HUDEP-2 (cell line): ENCODE measurements at regions not wholly inside any gene's neighbourhood (a gene's known extent, or its start where the extent isn't known, plus 50 kb on each side); places are given as distances from the start of the nearest gene placed in this dataset.
A peak's percentile ranks its signal among the peaks of the same experiment; 100 is the strongest.

Experiments
- DNase-seq, 76 experiments: peaks; one replicate each; lab custom pipeline; 2025; ENCODE audit not compliant: unreplicated experiment in 76 of 76; lab: John Stamatoyannopoulos, UW

DNA sequence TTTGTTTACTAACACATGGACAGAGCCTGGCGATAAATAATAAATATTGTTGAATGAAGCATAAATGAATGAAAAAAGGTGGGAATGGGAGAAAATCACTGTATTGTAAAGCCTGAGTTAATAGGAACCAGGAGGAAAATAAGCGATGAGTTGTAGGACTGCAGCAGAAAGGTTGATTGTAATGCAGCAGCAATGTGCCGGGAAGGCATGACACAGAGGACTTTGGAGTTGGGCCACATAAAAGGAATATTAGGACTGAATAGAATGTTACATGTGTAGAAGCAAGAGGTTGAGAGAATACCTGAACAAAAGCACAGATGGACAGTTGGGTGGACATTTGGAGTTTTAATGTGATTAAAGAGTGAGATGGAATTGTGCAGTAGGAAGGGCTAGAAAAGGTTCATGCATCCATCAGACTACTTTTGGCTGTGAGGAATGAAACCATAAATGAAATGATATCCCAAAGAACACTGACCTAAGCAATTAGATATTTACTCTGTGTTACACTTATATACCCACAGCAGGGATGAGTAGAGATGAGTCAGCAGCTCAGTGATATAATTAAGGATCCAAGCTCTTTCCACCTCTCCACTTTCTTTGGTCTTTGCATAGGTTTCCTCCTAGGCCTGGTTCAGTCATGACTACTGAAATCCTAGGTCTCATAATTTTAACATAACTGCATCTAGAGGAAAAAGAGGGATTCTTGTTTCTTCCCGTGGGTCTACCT is 55.4 kb downstream of the CCER1 start:
- no peak for DNase-seq

DNA sequence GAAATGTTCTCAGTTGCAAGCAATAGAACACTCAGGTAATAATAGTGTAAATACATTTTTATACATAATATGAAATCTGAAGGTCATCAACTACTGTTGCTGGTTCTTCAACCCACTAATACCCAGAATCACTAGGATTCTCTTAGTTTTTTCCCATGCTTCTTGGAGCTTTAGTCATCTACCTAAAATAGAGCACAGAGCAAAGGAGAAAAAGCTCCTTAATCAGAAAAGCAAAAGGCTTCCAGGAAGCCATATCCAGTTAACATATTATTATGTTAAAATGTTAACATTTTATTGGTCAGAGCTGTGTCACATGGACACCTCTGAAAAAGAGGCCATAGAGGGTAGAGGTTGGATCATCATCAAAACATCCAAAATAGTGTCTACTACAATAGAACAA is 57.0 kb downstream of the CCER1 start:
- no peak for DNase-seq

DNA sequence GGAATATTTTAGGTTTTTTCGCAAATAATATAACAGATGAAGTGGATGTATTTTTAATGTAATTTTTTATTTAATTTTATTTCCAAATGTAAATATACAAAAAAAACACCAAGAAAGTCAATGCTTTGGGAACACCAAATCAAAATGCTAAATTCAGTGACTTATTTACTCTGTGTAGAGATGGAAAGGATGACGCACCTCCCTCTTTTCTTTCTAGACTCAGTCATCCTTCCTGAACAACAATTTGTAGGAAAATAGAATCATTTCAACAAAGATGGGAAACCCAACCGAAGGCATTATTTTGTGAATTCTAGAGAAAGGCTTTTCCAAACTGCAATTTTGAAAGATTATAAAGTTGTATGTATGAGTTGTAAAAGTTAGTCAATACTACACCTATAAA is 57.7 kb downstream of the CCER1 start:
- DNase-seq, result no peak

DNA sequence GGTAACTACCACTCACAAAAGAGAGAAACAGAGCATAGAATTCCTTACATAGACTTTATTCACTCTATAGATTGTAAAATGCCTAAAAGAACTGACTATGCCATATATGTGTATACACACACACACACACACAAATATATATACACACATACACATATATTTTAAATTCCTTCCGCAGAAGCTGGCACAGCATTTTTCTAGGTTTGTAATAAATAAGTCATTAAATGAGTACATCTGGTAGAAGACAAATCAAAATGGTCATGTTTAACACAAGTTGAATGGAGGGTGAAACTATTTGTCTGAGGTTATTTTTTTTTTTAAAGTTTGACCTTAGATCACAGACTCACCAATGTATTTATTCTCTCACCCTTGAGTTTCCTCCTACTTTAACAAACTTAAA is 58.2 kb downstream of the CCER1 start:
- no peak for DNase-seq

DNA sequence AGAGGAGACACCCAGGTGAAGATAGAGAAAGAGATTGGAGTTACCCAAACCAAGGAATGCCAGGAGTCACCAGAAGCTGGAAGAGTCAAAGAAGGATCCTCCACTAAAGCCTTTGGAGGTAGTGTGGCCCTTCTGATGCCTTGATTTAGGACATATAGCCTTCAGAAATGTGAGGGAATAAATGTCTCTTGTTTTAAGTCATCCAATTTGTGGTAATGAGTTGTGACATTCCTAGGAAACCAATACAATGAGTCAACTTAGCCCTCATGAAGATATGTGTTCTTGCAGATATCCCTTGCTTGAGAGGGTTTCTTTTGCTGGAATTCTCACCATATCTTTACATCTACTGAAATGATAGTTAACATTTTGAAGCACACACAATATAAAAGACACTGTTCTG is 58.8 kb downstream of the CCER1 start:
- DNase-seq, result no peak

DNA sequence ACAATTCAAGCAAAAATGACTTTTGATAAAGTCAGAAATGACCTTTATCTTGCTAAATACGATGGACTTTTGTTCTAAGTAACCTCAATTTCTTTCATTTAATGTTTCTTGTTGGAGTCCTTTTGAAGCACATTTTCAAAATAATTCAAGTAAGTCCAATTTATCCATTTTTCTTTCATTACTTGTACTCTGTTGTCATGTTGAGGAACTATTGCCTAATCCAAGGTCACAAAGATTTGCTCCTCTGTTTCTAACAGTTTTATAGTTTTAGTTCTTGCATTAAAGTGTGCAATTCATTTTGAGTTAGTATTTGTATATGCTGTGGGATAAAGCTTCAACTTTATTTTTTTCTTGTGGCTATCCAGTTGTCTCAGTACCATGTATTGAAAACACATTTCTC is 66.7 kb downstream of the CCER1 start:
- DNase-seq, result no peak

DNA sequence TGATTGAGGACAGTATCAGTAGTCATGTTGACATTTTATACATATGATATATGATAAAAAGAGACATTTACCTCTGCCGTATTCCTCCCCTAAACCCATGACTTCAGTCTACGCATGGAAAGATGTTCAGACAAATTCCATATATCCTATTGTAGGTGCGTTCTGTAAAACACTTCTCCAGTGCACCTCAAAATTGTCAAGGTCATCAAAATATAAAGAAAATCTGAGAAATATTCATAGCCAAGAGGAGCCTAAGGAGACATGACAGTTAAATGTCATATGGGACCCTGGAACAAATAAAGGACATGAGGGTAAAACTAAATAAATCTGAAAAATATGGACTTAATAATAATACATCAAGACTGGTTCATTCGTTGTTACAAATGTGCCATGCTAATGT is 71.5 kb downstream of the CCER1 start:
- DNase-seq, result no peak

DNA sequence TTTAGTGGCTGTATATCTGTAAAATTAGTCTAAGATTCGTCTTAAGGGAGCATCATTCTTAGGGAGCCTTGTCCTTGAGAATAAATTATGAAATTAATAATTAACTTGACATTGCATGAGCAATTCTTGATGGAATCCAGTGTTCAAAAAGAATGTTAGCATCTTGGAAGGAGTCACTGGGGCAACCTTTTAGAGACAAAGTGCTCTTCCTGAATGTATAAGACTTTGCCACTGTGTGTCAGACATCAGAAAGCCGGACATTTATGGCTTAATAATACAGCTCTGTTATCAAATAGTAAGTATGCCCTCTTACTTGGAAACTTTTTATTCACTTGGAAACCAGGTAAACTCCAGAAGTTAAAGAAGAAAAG is 83.3 kb downstream of the CCER1 start:
- DNase-seq, result no peak

DNA sequence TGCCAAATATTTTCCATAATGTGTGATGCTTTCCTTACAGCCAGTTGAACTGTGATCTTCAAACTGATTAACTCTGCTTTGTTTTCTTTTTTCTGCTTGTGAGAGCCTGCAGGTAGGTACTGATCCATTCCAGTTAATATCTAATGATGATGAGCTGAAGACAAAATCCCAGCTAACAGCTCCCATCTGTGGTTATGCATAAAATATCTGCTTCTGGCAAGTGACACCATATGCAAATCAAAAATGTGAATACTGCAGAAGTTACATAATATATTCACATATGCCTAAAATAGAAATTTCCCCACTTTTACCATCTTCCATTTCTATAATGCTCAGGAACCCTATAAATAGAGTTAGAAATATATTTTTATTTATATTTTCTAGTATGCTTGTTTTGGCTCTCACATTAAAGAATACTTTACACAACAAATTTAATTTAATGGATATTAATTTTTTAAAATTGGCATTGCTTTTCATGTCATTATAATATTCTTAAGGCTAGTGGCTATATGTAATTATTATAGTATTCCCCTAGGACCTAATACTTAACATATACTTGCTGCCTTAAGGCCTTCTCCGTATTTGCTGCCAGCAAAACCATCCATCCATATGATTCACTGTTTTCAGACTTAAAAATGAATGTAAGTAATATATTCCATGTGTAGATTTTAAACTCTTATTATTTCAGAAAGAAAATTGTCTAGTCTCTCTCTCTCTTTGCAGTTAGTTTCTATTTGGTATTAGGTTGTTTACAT is 83.8 kb downstream of the CCER1 start:
- DNase-seq, result no peak

DNA sequence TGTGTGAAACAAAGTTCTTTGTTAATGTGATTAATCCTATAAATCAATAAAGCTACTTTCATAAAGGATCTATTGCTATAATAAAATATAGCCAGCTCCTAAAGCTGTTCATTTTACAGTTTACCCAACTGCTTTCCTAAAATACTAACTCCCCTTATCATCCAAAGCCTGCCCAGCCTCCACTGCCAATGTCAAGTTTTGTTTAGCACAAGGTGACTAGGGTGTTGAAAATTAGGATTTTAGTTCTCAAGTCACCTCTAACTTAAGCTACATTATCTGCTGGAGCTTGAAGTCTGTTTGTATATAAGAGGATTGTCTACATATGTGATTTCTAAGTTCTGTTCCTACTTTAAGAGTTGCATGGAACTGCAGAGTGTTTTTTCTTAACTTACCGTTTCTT is 86.3 kb downstream of the CCER1 start:
- DNase-seq, result no peak

DNA sequence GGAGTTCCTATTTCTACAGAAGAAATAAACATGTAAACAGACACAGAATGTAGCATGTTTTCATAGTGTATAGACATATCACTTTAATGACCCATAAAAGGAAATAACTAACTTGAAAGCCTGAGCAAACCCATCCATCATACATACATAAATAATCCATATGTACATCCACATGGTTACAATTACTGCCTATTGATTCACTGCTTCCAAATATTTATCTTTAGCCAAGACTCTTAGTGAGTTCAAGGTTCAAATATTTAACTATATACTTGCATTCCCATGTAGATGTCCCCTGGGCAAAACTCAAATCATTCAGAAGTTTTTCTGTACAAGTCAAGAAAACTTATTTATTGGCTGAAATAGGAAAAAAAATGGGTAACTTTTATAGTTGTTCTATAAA is 95.4 kb downstream of the CCER1 start:
- DNase-seq, result no peak

DNA sequence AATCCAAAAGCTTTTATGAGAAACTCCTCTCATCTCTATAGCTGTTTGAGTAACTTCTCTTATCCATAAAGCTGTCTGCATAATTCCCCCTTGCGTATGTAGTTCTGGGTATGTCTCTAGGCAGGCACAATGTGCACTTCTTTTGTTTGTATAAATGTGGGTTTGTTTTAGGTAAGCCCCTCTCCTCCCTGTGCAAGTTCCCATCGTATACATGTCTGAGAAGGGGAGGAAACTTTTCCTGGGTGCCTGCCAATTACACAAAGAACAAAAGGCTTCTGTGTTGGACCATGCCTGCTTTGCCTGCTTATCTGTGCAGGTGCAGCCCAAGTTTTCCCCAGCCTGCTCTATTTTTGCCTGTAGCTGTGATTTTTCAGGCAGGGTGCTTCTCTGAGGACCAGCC is 96.7 kb downstream of the CCER1 start:
- DNase-seq, result no peak

DNA sequence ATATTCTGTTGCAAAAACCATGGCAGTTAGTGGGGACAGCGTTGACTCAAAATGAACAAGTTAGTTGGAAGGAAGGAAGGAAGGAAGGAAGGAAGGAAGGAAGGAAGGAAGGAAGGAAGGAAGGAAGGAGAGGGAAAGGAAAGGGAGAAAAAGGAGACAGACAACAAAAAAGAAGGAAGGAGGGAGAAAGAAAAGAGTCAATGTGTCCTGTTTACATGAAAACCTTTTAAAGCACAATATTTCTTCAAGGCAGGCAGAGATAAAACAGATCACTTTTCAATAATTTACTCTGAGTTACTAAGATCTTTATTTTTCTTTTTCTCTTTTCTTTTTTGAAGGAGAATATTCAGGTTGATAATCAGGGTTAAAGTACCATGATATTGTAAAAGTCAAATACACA is 99.4 kb downstream of the CCER1 start:
- no peak for DNase-seq

DNA sequence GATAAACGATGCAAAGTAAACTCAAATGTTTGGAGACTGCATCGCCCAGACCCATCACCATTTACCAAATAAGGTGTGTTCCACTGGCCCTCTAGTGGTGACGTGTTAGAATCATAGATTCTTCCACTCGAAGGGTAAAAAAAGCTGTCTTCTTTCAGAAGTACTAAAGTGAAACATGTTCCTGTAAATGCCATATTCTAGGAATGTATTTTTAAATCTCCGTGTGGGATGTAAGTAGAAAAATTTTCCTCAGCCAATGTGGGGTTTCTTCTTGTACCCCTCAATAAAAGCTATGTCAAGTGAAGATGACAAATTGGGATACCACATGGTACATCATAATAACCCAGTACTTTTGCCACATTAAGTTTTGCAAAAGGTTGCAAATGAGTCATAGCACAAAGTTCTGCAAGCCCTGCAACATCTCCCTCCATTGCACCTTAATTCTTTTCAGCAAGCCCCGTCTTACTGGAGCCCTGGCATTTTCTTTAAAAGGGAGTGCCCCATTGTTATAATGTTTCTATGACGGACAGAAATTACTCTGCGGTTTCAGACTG is 100.8 kb downstream of the CCER1 start:
- peak in 4 of 76 experiments; percentile 0 to 4 (median 2) for DNase-seq

DNA sequence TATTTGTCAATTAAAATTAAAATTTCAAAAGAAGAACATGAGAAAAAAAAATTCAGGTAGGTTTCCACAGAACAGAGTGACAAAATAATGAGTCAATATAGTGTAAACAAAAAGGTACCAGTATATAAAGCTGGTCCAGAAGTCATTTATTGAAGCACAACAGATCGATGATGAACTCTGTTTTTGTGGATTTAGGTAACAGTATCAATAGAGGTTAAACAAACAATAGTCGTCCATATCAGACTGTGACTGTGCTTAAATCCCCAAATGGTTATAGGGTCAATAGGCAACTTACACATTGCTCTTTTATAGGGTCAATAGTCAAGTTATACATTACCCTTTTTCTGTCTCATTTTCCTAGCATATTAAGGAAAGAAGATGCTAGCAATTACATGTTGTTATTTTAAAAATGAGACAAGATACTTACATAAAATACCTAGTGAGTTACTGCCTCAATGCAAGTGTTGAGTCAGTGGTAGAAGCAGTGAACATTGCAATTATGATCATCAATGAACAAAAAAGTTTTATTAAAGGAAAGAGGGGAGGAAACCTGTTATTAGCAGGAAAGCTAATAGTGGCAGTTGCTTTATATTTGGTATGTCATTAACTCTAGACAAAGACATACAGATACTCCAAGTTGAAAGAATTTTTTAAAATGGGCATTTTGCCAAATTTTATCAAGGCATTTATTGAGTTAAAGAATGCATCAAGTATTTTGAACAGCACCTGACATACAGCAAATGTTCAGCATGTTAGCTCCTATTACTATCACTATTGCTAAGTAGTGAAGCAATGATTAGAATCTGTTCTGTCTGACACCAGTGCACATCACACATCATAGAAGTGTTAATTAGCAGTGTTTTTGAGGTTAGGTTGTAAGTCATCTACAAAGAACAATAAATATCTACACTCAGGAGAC is 102.9 kb downstream of the CCER1 start:
- DNase-seq, result no peak

DNA sequence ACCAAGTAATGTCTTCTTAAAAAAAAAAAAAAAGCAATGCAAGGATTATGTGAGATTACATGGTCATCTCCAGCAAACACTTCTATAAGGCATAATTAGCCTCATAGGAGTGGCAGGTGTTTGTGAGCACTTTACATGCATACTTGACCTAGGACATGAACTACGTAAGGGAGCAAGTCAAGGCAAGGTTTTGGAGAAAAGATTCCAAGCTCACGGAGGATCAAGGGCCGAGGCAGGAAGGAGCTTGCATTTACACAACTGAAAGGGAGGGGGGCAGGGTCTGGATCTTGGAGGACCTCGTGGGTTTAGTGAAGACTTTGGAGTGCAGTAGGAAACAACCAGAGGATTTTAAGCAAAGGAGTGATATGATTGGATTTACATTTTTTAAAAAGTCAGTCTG is 112.5 kb downstream of the CCER1 start:
- DNase-seq, result no peak

DNA sequence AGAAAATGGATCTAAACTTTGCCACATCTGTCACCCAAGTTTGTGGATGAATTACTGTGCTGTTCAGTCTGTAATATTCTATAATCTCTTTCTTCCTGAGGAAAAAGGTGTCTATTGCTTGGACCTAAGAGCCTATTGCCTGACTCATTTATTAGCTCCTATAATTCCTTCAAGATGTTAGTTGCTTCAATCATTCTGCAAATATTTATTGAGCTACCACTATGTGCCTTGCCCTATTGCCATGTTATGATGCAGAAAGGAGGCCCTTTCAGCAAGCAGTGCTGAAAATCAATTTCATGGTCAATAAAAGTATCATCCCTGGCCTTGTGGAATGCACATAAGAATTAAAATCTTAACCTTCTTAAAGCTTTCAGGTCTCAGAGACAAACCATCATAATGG is 113.6 kb downstream of the CCER1 start:
- no peak for DNase-seq

DNA sequence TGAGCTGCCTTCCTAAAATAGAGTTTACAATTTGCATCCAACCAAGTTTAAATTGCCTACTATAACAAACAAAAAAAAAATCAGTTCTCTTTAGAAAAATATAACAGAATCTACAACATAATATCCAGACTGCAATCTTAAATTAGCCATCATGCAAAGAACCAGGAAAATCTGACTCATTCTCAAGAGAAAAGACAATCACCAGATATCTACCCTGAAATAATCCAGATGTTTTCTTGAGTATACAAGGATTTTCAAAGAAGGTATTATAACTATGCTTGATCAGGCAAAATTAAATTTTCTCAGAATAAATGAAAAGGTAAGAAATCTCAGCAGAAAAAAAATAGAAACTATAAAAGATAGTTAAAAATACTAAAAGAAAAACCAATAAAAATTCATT is 115.6 kb downstream of the CCER1 start:
- DNase-seq, result no peak

DNA sequence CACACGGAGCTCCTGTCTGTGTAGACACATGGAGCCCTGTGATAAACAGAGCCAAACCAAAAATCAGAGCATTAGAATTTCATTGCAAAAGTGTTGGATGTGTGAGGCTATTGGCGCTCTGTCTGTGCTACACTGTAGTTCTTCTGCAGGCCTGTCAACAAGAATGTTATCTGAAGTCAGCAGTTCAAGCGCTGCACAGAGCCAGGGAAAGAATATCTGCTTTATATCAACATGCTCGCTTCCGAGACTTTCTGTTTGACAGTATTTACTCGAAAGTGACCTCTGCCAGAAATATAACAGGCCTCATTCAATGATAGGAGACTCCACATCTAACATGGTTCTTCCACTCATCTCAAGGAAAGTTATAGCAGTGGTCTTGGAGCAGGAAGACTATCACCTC is 118.3 kb downstream of the CCER1 start:
- no peak for DNase-seq

DNA sequence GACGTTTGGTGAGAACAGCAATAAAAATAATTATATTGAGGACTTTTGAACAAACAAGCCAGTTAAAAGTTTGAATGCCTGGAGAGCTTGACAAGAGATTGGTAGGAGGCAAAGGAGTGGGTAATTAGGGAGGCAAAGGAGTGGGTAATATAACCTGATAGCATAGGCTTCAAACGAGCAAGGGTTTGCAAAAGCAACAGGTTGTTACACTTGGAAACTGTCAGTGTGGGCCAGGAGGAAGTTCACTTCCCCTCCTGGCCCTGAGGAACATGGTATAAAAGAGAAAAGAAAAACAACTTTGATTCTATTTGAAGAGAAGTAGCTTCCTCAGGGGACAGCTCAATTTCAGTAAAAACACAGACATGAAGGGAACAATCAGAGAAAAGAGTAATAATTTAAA is 121.7 kb downstream of the CCER1 start:
- no peak for DNase-seq

DNA sequence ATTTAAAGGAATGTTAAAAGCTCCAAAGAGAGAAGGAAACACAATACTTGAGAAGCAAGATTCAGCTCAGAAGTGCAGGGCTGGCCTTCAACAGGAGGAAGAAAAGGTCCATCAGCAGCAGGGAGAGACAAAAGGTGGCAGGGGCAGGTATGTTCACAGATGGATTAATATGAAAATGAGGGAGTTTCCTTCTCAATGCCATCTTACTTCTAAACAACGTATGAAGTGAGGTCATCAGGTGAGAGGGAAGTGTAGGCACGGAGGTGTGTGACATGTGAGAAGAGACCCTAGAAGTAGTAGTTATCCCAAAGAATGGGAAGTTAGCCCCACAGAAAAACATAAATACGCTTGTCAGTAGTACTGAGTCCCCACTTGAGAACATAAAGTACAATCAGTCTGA is 122.5 kb downstream of the CCER1 start:
- DNase-seq, result no peak
